HepG2 (cell line): ENCODE measurements at regions not wholly inside any gene's neighbourhood (a gene's known extent, or its start where the extent isn't known, plus 50 kb on each side); places are given as distances from the start of the nearest gene placed in this dataset.

Experiments used
- ATAC-seq: fragments of 200-7000 bp; cut with Tn5 transposase; 3 replicates; pipeline ENCODE4 v1.9.1; 2020; ENCODE audit warnings: mild to moderate bottlenecking, moderate library complexity
- BruUV-seq: library from RNA; stranded (reverse); fragments of 400-500 nt; replicated peaks from 2 replicates; lab custom pipeline; 2021; lab: Mats Ljungman, UMichigan
- CTCF ChIA-PET: fragments of 300-600 bp; formaldehyde crosslinking; extraction: SDS; loops from one replicate; lab custom pipeline; 2021; ENCODE audit warnings: low total read pairs, inconsistent platforms, low intra/inter-chr PET ratio; lab: Yijun Ruan, JAX
- POLR2A ChIA-PET: fragments of 350-600 bp; sonication (Branson Sonifier 250); formaldehyde crosslinking; loops from one replicate; lab custom pipeline; 2020; ENCODE audit warnings: antibody characterized with exemption, inconsistent platforms; lab: Yijun Ruan, JAX
- DNase-seq: peaks from one replicate; pipeline ENCODE4 v3.0.0-alpha.2; 2015; ENCODE audit warnings: low spot score
- FAIRE-seq: peaks from 3 replicates; lab custom pipeline; 2011; peaks lifted over from hg19 to GRCh38; lab: Jason Lieb, UNC
- H2AFZ ChIP-seq: one replicate; pipeline ENCODE4 v1.6.1; 2011; ENCODE audit warnings: low read length, inconsistent platforms
- H3K27ac ChIP-seq: fragments of 300-600 bp; 3 replicates; pipeline ENCODE4 v1.8.0; 2011; ENCODE audit warnings: mixed run types, mild to moderate bottlenecking, mixed read lengths, low read length, inconsistent platforms; ENCODE audit not compliant: insufficient read depth; ENCODE audit errors: extremely low read length
- H3K27me3 ChIP-seq, 2 experiments: fragments of 200-600 bp in 1 of 2; 2 replicates in 1 of 2; 3 replicates in 1 of 2; pipeline versions ENCODE4 v1.6.0 to v1.8.0; 2011; ENCODE audit warnings: low read length in 2 of 2, mild to moderate bottlenecking in 2 of 2, moderate library complexity in 2 of 2, inconsistent platforms in 1 of 2; ENCODE audit not compliant: insufficient read depth in 2 of 2, control insufficient read depth in 1 of 2
- H3K36me3 ChIP-seq, 2 experiments: fragments of 200-600 bp in 1 of 2; replicated peaks in 1 of 2; 2 replicates in 1 of 2; 3 replicates in 1 of 2; pipeline versions ENCODE4 v1.5.1 to v1.8.0; 2011; ENCODE audit warnings: low read length in 2 of 2, inconsistent platforms in 1 of 2; ENCODE audit not compliant: insufficient read depth in 2 of 2, control insufficient read depth in 1 of 2
- H3K4me1 ChIP-seq: 2 replicates; pipeline ENCODE4 v1.5.1; 2012; ENCODE audit warnings: low read length, inconsistent platforms; ENCODE audit not compliant: insufficient read depth
- H3K4me2 ChIP-seq: 2 replicates; pipeline ENCODE4 v1.6.0; 2011; ENCODE audit warnings: low read depth, low read length, inconsistent platforms
- H3K4me3 ChIP-seq, 3 experiments: fragments of 200-600 bp in 1 of 3; sonication (generic), shearing (Covaris generic) in 1 of 3; replicated peaks in 1 of 3; 2 replicates each; pipeline ENCODE4 v1.5.1; 2011 to 2016; ENCODE audit warnings: low read length in 3 of 3, inconsistent platforms in 2 of 3, low read depth in 2 of 3, mild to moderate bottlenecking in 2 of 3, control low read depth in 1 of 3, mixed read lengths in 1 of 3; ENCODE audit not compliant: insufficient read depth in 1 of 3
- H3K79me2 ChIP-seq: one replicate; pipeline ENCODE4 v1.6.1; 2011; ENCODE audit warnings: low read length, inconsistent platforms; ENCODE audit not compliant: insufficient read depth
- H3K9ac ChIP-seq: 2 replicates; pipeline ENCODE4 v1.6.0; 2011; ENCODE audit warnings: mild to moderate bottlenecking, low read depth, low read length, inconsistent platforms; ENCODE audit not compliant: insufficient read depth
- H3K9me3 ChIP-seq: 2 replicates; pipeline ENCODE4 v1.5.1; 2012; ENCODE audit warnings: mild to moderate bottlenecking, low read length
- H4K20me1 ChIP-seq: 2 replicates; pipeline ENCODE4 v1.6.0; 2011; ENCODE audit warnings: inconsistent platforms, mild to moderate bottlenecking, low read length, moderate library complexity; ENCODE audit not compliant: insufficient read depth
- AGO1 ChIP-seq: fragments of 200-400 bp; formaldehyde crosslinking; IDR thresholded peaks from 2 replicates; pipeline ENCODE4 v1.6.1; 2017; ENCODE audit warnings: mild to moderate bottlenecking, low read depth, low read length, moderate library complexity; ENCODE audit not compliant: poor library complexity, severe bottlenecking
- CBX1 ChIP-seq: IDR thresholded peaks from one replicate; pipeline ENCODE4 v1.6.1; 2016; ENCODE audit warnings: antibody characterized with exemption, low read depth
- CERS6 ChIP-seq: sonication (generic); formaldehyde crosslinking; IDR thresholded peaks from 2 replicates; pipeline ENCODE4 v1.5.0; 2020; ENCODE audit warnings: missing genetic modification reagents
- FOXO1 ChIP-seq: sonication (generic); formaldehyde crosslinking; IDR thresholded peaks from 2 replicates; pipeline ENCODE4 v1.4.0; 2020; ENCODE audit warnings: missing genetic modification reagents
- GRHL1 ChIP-seq: sonication (generic); formaldehyde crosslinking; conservative IDR thresholded peaks from 2 replicates; pipeline ENCODE4 v1.8.0; 2022; ENCODE audit warnings: missing genetic modification reagents
- JUN ChIP-seq: sonication (generic); formaldehyde crosslinking; IDR thresholded peaks from 2 replicates; pipeline ENCODE4 v1.4.0; 2020; ENCODE audit warnings: mild to moderate bottlenecking, missing genetic modification reagents
- KDM1A ChIP-seq: IDR thresholded peaks from 2 replicates; pipeline ENCODE4 v1.6.1; 2016; ENCODE audit warnings: missing compliant biosample characterization
- KLF9 ChIP-seq: IDR thresholded peaks from 2 replicates; pipeline ENCODE4 v1.6.1; 2016; ENCODE audit warnings: low read depth
- PHB2 ChIP-seq: fragments of 450-650 bp; IDR thresholded peaks from 2 replicates; pipeline ENCODE4 v1.6.1; 2018; ENCODE audit not compliant: partially characterized antibody
- RCOR2 ChIP-seq: IDR thresholded peaks from 2 replicates; pipeline ENCODE4 v1.6.1; 2016; ENCODE audit warnings: missing biosample characterization, missing genetic modification reagents
- SCMH1 ChIP-seq: sonication (generic); formaldehyde crosslinking; IDR thresholded peaks from 2 replicates; pipeline ENCODE4 v1.9.0; 2021; ENCODE audit warnings: missing genetic modification reagents, mild to moderate bottlenecking, borderline replicate concordance
- ZFP36L1 ChIP-seq: sonication (generic); formaldehyde crosslinking; IDR thresholded peaks from 2 replicates; pipeline ENCODE4 v1.8.0; 2022; ENCODE audit warnings: mild to moderate bottlenecking, missing genetic modification reagents, moderate library complexity
- WGBS: methylation state at CpG from one replicate; pipeline ENCODE4 v1.1.6; 2017; ENCODE audit warnings: low lambda C conversion rate; 5-methylcytosine and 5-hydroxymethylcytosine counted together
- in situ Hi-C: cut with HindIII; loops from 2 replicates; pipeline ENCODE4 v1.10.0; 2017; ENCODE audit warnings: low pct_unique_long_range_greater_than_20kb; ENCODE audit not compliant: extremely low pct_ligation_motif_present
- intact Hi-C: fragments of 100-400 bp; cut with micrococcal nuclease; formaldehyde crosslinking; loops from one replicate; pipeline ENCODE4 v1.10.0; 2022; ENCODE audit not compliant: unreplicated experiment

GRCh38 chr2:150895968-150896367 lies 365.7 kb downstream of the RBM43 start:
- no peak overlapping the region for H3K9ac ChIP-seq
- no peak overlapping the region for H3K4me2 ChIP-seq
- WGBS = 23% methylated on average over 1 of the region's 1 CpG
- TF ChIP-seq CERS6 (CRISPR knock-in tag) (no peak), GRHL1 (no peak), KLF9 (no peak), PHB2 (no peak), SCMH1 (no peak), FOXO1 (CRISPR knock-in tag) (no peak), CBX1 (no peak), KDM1A (no peak), JUN (CRISPR knock-in tag) (no peak), RCOR2 (no peak), ZFP36L1 (no peak), AGO1 (no peak)
- no peaks in the 10 kb centered on the region for H3K4me1 ChIP-seq
- in situ Hi-C loops = no loop called here
- no peak overlapping the region for H3K4me3 ChIP-seq
- H3K36me3 ChIP-seq = no peaks in the 10 kb centered on the region
- no TSS peak for BruUV-seq
- POLR2A ChIA-PET = no interaction called here
- H2AFZ ChIP-seq = no peak overlapping the region
- ATAC-seq = no peak
- H3K27me3 ChIP-seq = no peaks in the 10 kb centered on the region
- DNase-seq = no peak
- H4K20me1 ChIP-seq = no peaks in the 10 kb centered on the region
- CTCF ChIA-PET = no interaction called here
- H3K79me2 ChIP-seq = no peaks in the 10 kb centered on the region
- peaks cover 10% of the 10 kb centered on the region; the same call in 1 of the 2 replicates for H3K9me3 ChIP-seq
- H3K27ac ChIP-seq = no peak overlapping the region
- intact Hi-C loops = no loop called here
- FAIRE-seq = no peak
